ENCODE measurements at regions not wholly inside any gene's neighbourhood (a gene's known extent, or its start where the extent isn't known, plus 50 kb on each side); places are given as distances from the start of the nearest gene placed in this dataset.

DNA sequence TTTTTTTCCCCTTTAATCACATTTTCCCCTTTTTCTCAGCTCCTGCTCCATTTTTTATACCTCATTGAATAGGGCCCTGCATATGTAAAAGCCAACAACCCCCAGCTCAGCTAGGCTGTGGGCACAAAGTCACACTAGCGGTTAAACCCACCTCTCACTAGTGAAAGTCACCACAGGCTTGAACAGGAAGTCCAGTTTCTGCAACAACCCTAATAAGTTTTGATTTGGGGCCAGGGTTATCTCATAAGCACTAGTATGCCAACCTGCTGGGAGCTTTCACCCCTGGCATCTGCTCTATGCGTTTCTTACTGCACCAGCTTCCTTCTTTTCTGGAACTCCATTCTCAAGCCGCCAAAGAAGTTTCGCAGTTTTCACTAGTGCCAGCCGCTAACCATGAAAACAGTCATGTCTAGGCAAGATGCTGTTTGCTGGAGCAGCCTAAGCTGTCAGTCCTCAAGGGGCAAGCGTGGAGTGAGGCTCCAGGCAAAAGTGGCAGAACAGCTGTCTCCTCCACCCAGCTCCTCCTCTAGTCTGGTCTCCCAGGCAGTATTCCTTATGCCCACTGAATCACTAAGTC is 197.0 kb upstream of the MEIS1 start:
- TF ChIP-seq, protein P1, sequence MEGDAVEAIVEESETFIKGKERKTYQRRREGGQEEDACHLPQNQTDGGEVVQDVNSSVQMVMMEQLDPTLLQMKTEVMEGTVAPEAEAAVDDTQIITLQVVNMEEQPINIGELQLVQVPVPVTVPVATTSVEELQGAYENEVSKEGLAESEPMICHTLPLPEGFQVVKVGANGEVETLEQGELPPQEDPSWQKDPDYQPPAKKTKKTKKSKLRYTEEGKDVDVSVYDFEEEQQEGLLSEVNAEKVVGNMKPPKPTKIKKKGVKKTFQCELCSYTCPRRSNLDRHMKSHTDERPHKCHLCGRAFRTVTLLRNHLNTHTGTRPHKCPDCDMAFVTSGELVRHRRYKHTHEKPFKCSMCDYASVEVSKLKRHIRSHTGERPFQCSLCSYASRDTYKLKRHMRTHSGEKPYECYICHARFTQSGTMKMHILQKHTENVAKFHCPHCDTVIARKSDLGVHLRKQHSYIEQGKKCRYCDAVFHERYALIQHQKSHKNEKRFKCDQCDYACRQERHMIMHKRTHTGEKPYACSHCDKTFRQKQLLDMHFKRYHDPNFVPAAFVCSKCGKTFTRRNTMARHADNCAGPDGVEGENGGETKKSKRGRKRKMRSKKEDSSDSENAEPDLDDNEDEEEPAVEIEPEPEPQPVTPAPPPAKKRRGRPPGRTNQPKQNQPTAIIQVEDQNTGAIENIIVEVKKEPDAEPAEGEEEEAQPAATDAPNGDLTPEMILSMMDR (IDR thresholded peaks at IDR 0.05) = no peak
- no peak for TF ChIP-seq POLR2A (IDR thresholded peaks at IDR 0.05)
